B cell (primary cell): ENCODE measurements at regions not wholly inside any gene's neighbourhood (a gene's known extent, or its start where the extent isn't known, plus 50 kb on each side); places are given as distances from the start of the nearest gene placed in this dataset.

Experiments
- ATAC-seq: fragments of 200-7000 bp; cut with Tn5 transposase; one replicate; pipeline ENCODE4 v1.10.0; 2021; ENCODE audit warnings: low read depth, mild to moderate bottlenecking, moderate number of reproducible peaks, moderate library complexity
- CTCF ChIA-PET: fragments of 350-600 bp; sonication (Branson Sonifier 250); formaldehyde crosslinking; loops from one replicate; lab custom pipeline; 2021; ENCODE audit warnings: antibody characterized with exemption, inconsistent platforms; lab: Charles Lee
- POLR2A ChIA-PET: fragments of 350-600 bp; sonication (Branson Sonifier 250); formaldehyde crosslinking; loops from one replicate; lab custom pipeline; 2021; ENCODE audit warnings: antibody characterized with exemption; lab: Charles Lee
- DNase-seq: peaks from one replicate; pipeline ENCODE4 v3.0.0; 2013
- H2AFZ ChIP-seq: 2 replicates; pipeline ENCODE4 v1.6.1; 2012; ENCODE audit warnings: mild to moderate bottlenecking, low read depth, low read length; ENCODE audit not compliant: insufficient read depth, poor library complexity, severe bottlenecking
- H3K27ac ChIP-seq, 2 donors: 1 replicate in 1 of 2; 2 replicates in 1 of 2; pipeline ENCODE4 v1.5.1; 2012 to 2013; ENCODE audit warnings: low read length in 2 of 2, mild to moderate bottlenecking in 2 of 2, moderate library complexity in 1 of 2
- H3K27me3 ChIP-seq, 4 experiments: fragments of 200-600 bp in 1 of 4; sonication (generic) in 1 of 4; replicated peaks in 1 of 4; 1 replicate in 2 of 4; 2 replicates in 2 of 4; pipeline versions ENCODE4 v1.6.1 to v1.7.0; 2013 to 2016; ENCODE audit warnings: low read length in 3 of 4, mild to moderate bottlenecking in 2 of 4, mixed read lengths in 1 of 4, moderate library complexity in 1 of 4; ENCODE audit not compliant: insufficient read depth in 4 of 4, control insufficient read depth in 3 of 4; ENCODE audit errors: control extremely low read depth in 1 of 4
- H3K36me3 ChIP-seq, 2 experiments: replicated peaks in 1 of 2; 1 replicate in 1 of 2; 2 replicates in 1 of 2; pipeline versions ENCODE4 v1.6.1 to v1.7.1; 2013; ENCODE audit warnings: low read length in 1 of 2; ENCODE audit not compliant: insufficient read depth in 2 of 2, control insufficient read depth in 1 of 2; ENCODE audit errors: control extremely low read depth in 1 of 2, extremely low read depth in 1 of 2
- H3K4me1 ChIP-seq, 2 donors: fragments of 200-600 bp in 1 of 2; sonication (generic) in 1 of 2; 1 replicate in 1 of 2; 2 replicates in 1 of 2; pipeline versions ENCODE4 v1.5.1 to v1.6.1; 2013 to 2017; ENCODE audit warnings: low read length in 2 of 2; ENCODE audit not compliant: control insufficient read depth in 2 of 2, insufficient read depth in 2 of 2
- H3K4me2 ChIP-seq: replicated peaks from 2 replicates; pipeline ENCODE3; 2012; ENCODE audit warnings: mild to moderate bottlenecking, low read depth, low read length; ENCODE audit not compliant: poor library complexity, severe bottlenecking
- H3K4me3 ChIP-seq, 5 experiments: fragments of 200-600 bp in 1 of 5; sonication (generic) in 1 of 5; 1 replicate in 3 of 5; 2 replicates in 2 of 5; pipeline versions ENCODE4 v1.5.1 to v1.7.0; 2011 to 2016; ENCODE audit warnings: low read length in 4 of 5, mild to moderate bottlenecking in 4 of 5, low read depth in 2 of 5, control low read depth in 1 of 5, moderate library complexity in 1 of 5; ENCODE audit not compliant: insufficient read depth in 1 of 5; ENCODE audit errors: control extremely low read depth in 1 of 5, extremely low read depth in 1 of 5
- H3K79me2 ChIP-seq: fragments of 200-600 bp; sonication (generic); one replicate; pipeline ENCODE4 v1.6.0; 2016; ENCODE audit warnings: low read length; ENCODE audit not compliant: control insufficient read depth, insufficient read depth
- H3K9ac ChIP-seq: fragments of 200-600 bp; sonication (generic); 2 replicates; pipeline ENCODE4 v1.6.1; 2017; ENCODE audit warnings: mild to moderate bottlenecking, low read length, moderate library complexity
- H3K9me3 ChIP-seq, 3 donors: one replicate each; pipeline versions ENCODE4 v1.6.1 to v1.7.1; 2013; ENCODE audit warnings: low read length in 2 of 3; ENCODE audit not compliant: control insufficient read depth in 2 of 3, insufficient read depth in 1 of 3; ENCODE audit errors: control extremely low read depth in 1 of 3
- H4K20me1 ChIP-seq: 2 replicates; pipeline ENCODE4 v1.6.0; 2012; ENCODE audit warnings: mild to moderate bottlenecking, low read length; ENCODE audit not compliant: insufficient read depth, control insufficient read depth, poor library complexity, severe bottlenecking
- H3K27ac Mint-ChIP-seq: one replicate; pipeline ENCODE4 v1.8.0; 2021; ENCODE audit warnings: mixed read lengths
- H3K27me3 Mint-ChIP-seq: one replicate; pipeline ENCODE4 v1.8.0; 2021; ENCODE audit warnings: mixed read lengths
- H3K4me1 Mint-ChIP-seq: one replicate; pipeline ENCODE4 v1.8.0; 2021; ENCODE audit warnings: mixed read lengths
- H3K4me3 Mint-ChIP-seq: one replicate; pipeline ENCODE4 v1.8.0; 2021; ENCODE audit warnings: mixed read lengths
- H3K9me3 Mint-ChIP-seq: one replicate; pipeline ENCODE4 v1.8.0; 2022; ENCODE audit warnings: mixed read lengths; ENCODE audit not compliant: insufficient read depth
- EZH2 ChIP-seq: IDR thresholded peaks from 2 replicates; pipeline ENCODE4 v1.6.1; 2012; ENCODE audit warnings: borderline replicate concordance, low read depth, mild to moderate bottlenecking, moderate library complexity, low read length; ENCODE audit not compliant: insufficient read depth, poor library complexity, severe bottlenecking
- WGBS: methylation state at CpG from one replicate; pipeline ENCODE4 v1.1.5; 2013; ENCODE audit warnings: missing lambda C conversion rate; ENCODE audit not compliant: insufficient coverage; 5-methylcytosine and 5-hydroxymethylcytosine counted together
- intact Hi-C: fragments of 100-400 bp; cut with micrococcal nuclease; formaldehyde crosslinking; loops from one replicate; pipeline ENCODE4 v1.10.0; 2022
- TF ChIP-seq, protein P1 (sequence below): fragments of 200-600 bp; IDR thresholded peaks from one replicate; pipeline ENCODE4 v1.8.0; 2022; ENCODE audit warnings: antibody characterized with exemption, mild to moderate bottlenecking

- no peak for DNase-seq
- ATAC-seq: no peak
- no peak overlapping the region for H3K9ac ChIP-seq
- no peak overlapping the region for H2AFZ ChIP-seq
- no peaks in the 10 kb centered on the region for H3K27me3 ChIP-seq
- H3K4me3 ChIP-seq: no peak overlapping the region
- H3K9me3 ChIP-seq: no peaks in the 10 kb centered on the region
- H3K27ac Mint-ChIP-seq: no peak overlapping the region
- H3K27me3 Mint-ChIP-seq: peaks cover 4% of the 10 kb centered on the region
- intact Hi-C loops: no loop called here
- H3K4me1 ChIP-seq: no peaks in the 10 kb centered on the region
- no peaks in the 10 kb centered on the region for H3K4me1 Mint-ChIP-seq
- no peaks in the 10 kb centered on the region for H4K20me1 ChIP-seq
- H3K9me3 Mint-ChIP-seq: no peaks in the 10 kb centered on the region
- H3K4me3 Mint-ChIP-seq: no peak overlapping the region
- H3K4me2 ChIP-seq: no peak overlapping the region
- no peak overlapping the region for H3K27ac ChIP-seq
- H3K36me3 ChIP-seq: no peaks in the 10 kb centered on the region
- ChIA-PET POLR2A (no interaction called here), CTCF (interaction anchor here (0.6 kb wide), 1 partner anchor 18 kb away, joined by 3 read pairs; no protein-coding TSS in a partner anchor)
- whole genome bisulfite sequencing: 93% methylated on average over 13 of the region's 13 CpGs
- no peaks in the 10 kb centered on the region for H3K79me2 ChIP-seq
- TF ChIP-seq, protein P1, sequence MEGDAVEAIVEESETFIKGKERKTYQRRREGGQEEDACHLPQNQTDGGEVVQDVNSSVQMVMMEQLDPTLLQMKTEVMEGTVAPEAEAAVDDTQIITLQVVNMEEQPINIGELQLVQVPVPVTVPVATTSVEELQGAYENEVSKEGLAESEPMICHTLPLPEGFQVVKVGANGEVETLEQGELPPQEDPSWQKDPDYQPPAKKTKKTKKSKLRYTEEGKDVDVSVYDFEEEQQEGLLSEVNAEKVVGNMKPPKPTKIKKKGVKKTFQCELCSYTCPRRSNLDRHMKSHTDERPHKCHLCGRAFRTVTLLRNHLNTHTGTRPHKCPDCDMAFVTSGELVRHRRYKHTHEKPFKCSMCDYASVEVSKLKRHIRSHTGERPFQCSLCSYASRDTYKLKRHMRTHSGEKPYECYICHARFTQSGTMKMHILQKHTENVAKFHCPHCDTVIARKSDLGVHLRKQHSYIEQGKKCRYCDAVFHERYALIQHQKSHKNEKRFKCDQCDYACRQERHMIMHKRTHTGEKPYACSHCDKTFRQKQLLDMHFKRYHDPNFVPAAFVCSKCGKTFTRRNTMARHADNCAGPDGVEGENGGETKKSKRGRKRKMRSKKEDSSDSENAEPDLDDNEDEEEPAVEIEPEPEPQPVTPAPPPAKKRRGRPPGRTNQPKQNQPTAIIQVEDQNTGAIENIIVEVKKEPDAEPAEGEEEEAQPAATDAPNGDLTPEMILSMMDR: no peak
- no peak for TF ChIP-seq EZH2
These were observed 150.0 kb upstream of the CST7 start for GRCh38 chr20:24798930-24799705.

DNA sequence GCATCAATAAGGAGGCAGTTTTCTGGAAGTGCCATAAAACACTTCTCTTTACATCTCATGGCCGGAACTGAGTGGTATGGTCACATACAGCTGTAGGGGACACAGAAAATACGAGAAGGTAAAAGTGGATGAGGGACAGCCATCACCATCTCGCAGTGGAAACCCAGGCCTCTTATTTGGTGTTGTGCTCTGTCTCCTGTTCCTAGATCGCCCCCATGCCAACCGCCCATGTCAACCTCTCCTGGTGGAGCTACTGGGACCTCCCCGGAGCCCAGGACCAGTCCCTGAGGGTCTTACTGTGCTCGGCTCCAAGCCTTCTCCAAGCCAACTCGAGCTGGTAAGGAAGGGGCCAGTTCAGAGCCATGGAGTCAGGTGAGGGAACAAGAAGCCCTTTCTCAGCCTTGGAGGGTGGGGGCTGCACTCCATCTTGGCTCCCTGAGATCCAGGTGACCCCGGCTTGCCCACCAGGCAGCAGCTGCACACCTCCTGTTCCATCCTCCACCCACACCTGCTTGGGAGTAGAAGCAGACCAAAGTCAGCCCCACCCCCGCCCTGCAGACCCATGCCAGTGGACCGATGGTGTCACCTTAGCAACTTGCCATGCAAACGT, 149.0 kb upstream of the CST7 start:
- Mint-ChIP-seq H3K9me3 (no peaks in the 10 kb centered on the region), H3K4me1 (no peaks in the 10 kb centered on the region), H3K27ac (no peak overlapping the region), H3K27me3 (peaks cover 1% of the 10 kb centered on the region), H3K4me3 (no peak overlapping the region)
- no peak for ATAC-seq
- intact Hi-C loops: no loop called here
- 87% methylated on average over 11 of the region's 12 CpGs for WGBS
- H3K4me3 ChIP-seq: no peak overlapping the region
- no peak overlapping the region for H2AFZ ChIP-seq
- no peaks in the 10 kb centered on the region for H3K9me3 ChIP-seq
- ChIA-PET POLR2A (no interaction called here), CTCF (no interaction called here)
- H4K20me1 ChIP-seq: no peaks in the 10 kb centered on the region
- no peak overlapping the region for H3K27ac ChIP-seq
- TF ChIP-seq, protein P1: no peak
- no peak for TF ChIP-seq EZH2
- H3K27me3 ChIP-seq: no peaks in the 10 kb centered on the region
- H3K4me2 ChIP-seq: no peak overlapping the region
- no peaks in the 10 kb centered on the region for H3K36me3 ChIP-seq
- no peak for DNase-seq
- no peak overlapping the region for H3K9ac ChIP-seq
- H3K79me2 ChIP-seq: no peaks in the 10 kb centered on the region
- H3K4me1 ChIP-seq: no peaks in the 10 kb centered on the region
